Testis (tissue), 2 donors: ENCODE measurements at regions not wholly inside any gene's neighbourhood (a gene's known extent, or its start where the extent isn't known, plus 50 kb on each side); places are given as distances from the start of the nearest gene placed in this dataset.

Source experiments
- DNase-seq: peaks from one replicate; pipeline ENCODE4 v3.0.0-alpha.2; 2019
- H3K27ac ChIP-seq, 2 donors: fragments of 200-600 bp; sonication (generic); one replicate each; pipeline ENCODE4 v1.5.1; 2019
- H3K27me3 ChIP-seq: fragments of 200-600 bp; sonication (generic); one replicate; pipeline ENCODE4 v1.5.1; 2019
- H3K36me3 ChIP-seq: fragments of 200-600 bp; sonication (generic); one replicate; pipeline ENCODE4 v1.5.1; 2017; ENCODE audit warnings: low read depth; ENCODE audit errors: missing control alignments
- H3K4me1 ChIP-seq: fragments of 200-600 bp; sonication (generic); one replicate; pipeline ENCODE4 v1.5.1; 2019
- H3K4me3 ChIP-seq, 2 donors: fragments of 200-600 bp; sonication (generic); one replicate each; pipeline ENCODE4 v1.5.1; 2017 to 2019
- H3K9me3 ChIP-seq: fragments of 200-600 bp; sonication (generic); one replicate; pipeline ENCODE4 v1.5.1; 2017
- CTCF ChIP-seq, 3 experiments: fragments of 450-650 bp in 2 of 3; fragments of 200-600 bp in 1 of 3; sonication (generic) in 1 of 3; IDR thresholded peaks; one replicate each; pipeline ENCODE4 v1.5.1; 2016 to 2019; ENCODE audit warnings: antibody characterized with exemption in 3 of 3, mild to moderate bottlenecking in 2 of 3, moderate library complexity in 1 of 3
- POLR2A ChIP-seq: fragments of 450-650 bp; IDR thresholded peaks from one replicate; pipeline ENCODE4 v1.6.1; 2017; ENCODE audit warnings: antibody characterized with exemption, mild to moderate bottlenecking, moderate library complexity
- WGBS, 2 donors: methylation state at CpG; one replicate each; pipeline ENCODE4 v1.1.5; 2018; 5-methylcytosine and 5-hydroxymethylcytosine counted together
- intact Hi-C: fragments of 100-400 bp; cut with DNase I; formaldehyde crosslinking; loops from one replicate; pipeline ENCODE4 v1.15.1; 2023; ENCODE audit warnings: low total_unique reads

GRCh38 chr12:77767335-77767734 lies 63.4 kb upstream of the NAV3 start:
- TF ChIP-seq POLR2A (no peak), CTCF (IDR thresholded peaks at IDR 0.05) (no peak)
- H3K4me3 ChIP-seq = no peak overlapping the region
- no peaks in the 10 kb centered on the region for H3K27me3 ChIP-seq
- no peaks in the 10 kb centered on the region for H3K9me3 ChIP-seq
- H3K4me1 ChIP-seq = no peaks in the 10 kb centered on the region
- intact Hi-C loops = no loop called here
- H3K36me3 ChIP-seq = no peaks in the 10 kb centered on the region
- H3K27ac ChIP-seq = no peak overlapping the region
- no peak for DNase-seq
- WGBS, 2 donors = 93 to 100% methylated on average over 3 to 4 of the region's 4 CpGs

GRCh38 chr12:77766224-77766623 lies 64.5 kb upstream of the NAV3 start:
- no peak overlapping the region for H3K27ac ChIP-seq

GRCh38 chr12:77761286-77761685 lies 69.4 kb upstream of the NAV3 start:
- 92 to 94% methylated on average over 2 of the region's 2 CpGs for WGBS, 2 donors
- no peaks in the 10 kb centered on the region for H3K9me3 ChIP-seq
- H3K4me3 ChIP-seq = no peak overlapping the region
- H3K27ac ChIP-seq = no peak overlapping the region
- intact Hi-C loops = no loop called here
- H3K27me3 ChIP-seq = no peaks in the 10 kb centered on the region
- no peak for DNase-seq
- TF ChIP-seq CTCF (IDR thresholded peaks at IDR 0.05) (no peak), POLR2A (no peak)
- no peaks in the 10 kb centered on the region for H3K4me1 ChIP-seq
- H3K36me3 ChIP-seq = no peaks in the 10 kb centered on the region

More at GRCh38 chr12:77766224-77766623, 64.5 kb upstream of the NAV3 start:
- intact Hi-C loops = no loop called here
- no peaks in the 10 kb centered on the region for H3K9me3 ChIP-seq
- no peaks in the 10 kb centered on the region for H3K4me1 ChIP-seq
- no peaks in the 10 kb centered on the region for H3K27me3 ChIP-seq
- no peak for DNase-seq
- H3K36me3 ChIP-seq = no peaks in the 10 kb centered on the region
- H3K4me3 ChIP-seq = no peak overlapping the region
- TF ChIP-seq CTCF (IDR thresholded peaks at IDR 0.05) = no peak
- TF ChIP-seq POLR2A = no peak

GRCh38 chr12:77760271-77761025 lies 70.2 kb upstream of the NAV3 start:
- H3K27me3 ChIP-seq = no peaks in the 10 kb centered on the region
- intact Hi-C loops = no loop called here
- 55 to 71% methylated on average over 7 of the region's 7 CpGs for WGBS, 2 donors
- no peak for TF ChIP-seq POLR2A
- TF ChIP-seq CTCF (IDR thresholded peaks at IDR 0.05) = no peak
- no peaks in the 10 kb centered on the region for H3K36me3 ChIP-seq
- no peaks in the 10 kb centered on the region for H3K4me1 ChIP-seq
- no peaks in the 10 kb centered on the region for H3K9me3 ChIP-seq
- H3K27ac ChIP-seq = no peak overlapping the region
- no peak overlapping the region for H3K4me3 ChIP-seq
- no peak for DNase-seq

GRCh38 chr12:77754086-77754485 lies 76.6 kb upstream of the NAV3 start:
- H3K4me3 ChIP-seq = no peak overlapping the region
- intact Hi-C loops = no loop called here
- no peak for TF ChIP-seq CTCF (IDR thresholded peaks at IDR 0.05)
- no peak for TF ChIP-seq POLR2A
- no peaks in the 10 kb centered on the region for H3K4me1 ChIP-seq
- DNase-seq = no peak
- WGBS, 2 donors = 92 to 95% methylated on average over 4 of the region's 4 CpGs
- H3K27ac ChIP-seq = no peak overlapping the region
- H3K36me3 ChIP-seq = no peaks in the 10 kb centered on the region
- H3K27me3 ChIP-seq = no peaks in the 10 kb centered on the region
- no peaks in the 10 kb centered on the region for H3K9me3 ChIP-seq
